ENCODE measurements at regions not wholly inside any gene's neighbourhood (a gene's known extent, or its start where the extent isn't known, plus 50 kb on each side); places are given as distances from the start of the nearest gene placed in this dataset.

GRCh38 chr6:150537491-150537890, 62.2 kb upstream of the PLEKHG1 start:
- Histone ChIP-seq H3K27me3 (no peaks in the 10 kb centered on the region), H3K4me1 (peaks cover 0 to 2% of the 10 kb centered on the region in 2 donors), H3K4me3 (no peak overlapping the region), H3K27ac (no peak overlapping the region), H3K36me3 (no peaks in the 10 kb centered on the region), H3K9me3 (no peaks in the 10 kb centered on the region)
- ATAC-seq (no peak), DNase-seq (no peak)
- TF ChIP-seq CTCF (IDR thresholded peaks at IDR 0.05), result no peak
- intact Hi-C loops (cut with DNase I), result no loop called here

- Histone ChIP-seq H3K27ac (no peak overlapping the region), H3K4me1 (peaks cover 0 to 2% of the 10 kb centered on the region in 2 donors), H3K4me3 (no peak overlapping the region), H3K36me3 (no peaks in the 10 kb centered on the region), H3K27me3 (no peaks in the 10 kb centered on the region), H3K9me3 (no peaks in the 10 kb centered on the region)
- intact Hi-C loops (cut with DNase I), result no loop called here
- ATAC-seq, result peak; percentile 40
- peak in 1 of 4 donors; percentile 29 for DNase-seq
- TF ChIP-seq CTCF (IDR thresholded peaks at IDR 0.05), result no peak
These were observed 61.8 kb upstream of the PLEKHG1 start for GRCh38 chr6:150537893-150538292.

GRCh38 chr6:150539111-150539510, 60.6 kb upstream of the PLEKHG1 start:
- no peak for ATAC-seq

GRCh38 chr6:150539568-150539967, 60.1 kb upstream of the PLEKHG1 start:
- Histone ChIP-seq H3K27ac (no peak overlapping the region), H3K27me3 (no peaks in the 10 kb centered on the region), H3K4me1 (no peaks in the 10 kb centered on the region), H3K36me3 (no peaks in the 10 kb centered on the region), H3K4me3 (no peak overlapping the region), H3K9me3 (no peaks in the 10 kb centered on the region)
- ATAC-seq (no peak), DNase-seq (no peak)
- no peak for TF ChIP-seq CTCF (IDR thresholded peaks at IDR 0.05)
- intact Hi-C loops (cut with DNase I), result no loop called here

More at GRCh38 chr6:150539111-150539510, 60.6 kb upstream of the PLEKHG1 start:
- Histone ChIP-seq H3K27ac (no peak overlapping the region), H3K9me3 (no peaks in the 10 kb centered on the region), H3K27me3 (no peaks in the 10 kb centered on the region), H3K4me1 (no peaks in the 10 kb centered on the region), H3K4me3 (no peak overlapping the region), H3K36me3 (no peaks in the 10 kb centered on the region)
- DNase-seq, result no peak
- TF ChIP-seq CTCF (IDR thresholded peaks at IDR 0.05), result no peak
- intact Hi-C loops (cut with DNase I), result no loop called here

- Histone ChIP-seq H3K36me3 (no peaks in the 10 kb centered on the region), H3K9me3 (no peaks in the 10 kb centered on the region), H3K27ac (no peak overlapping the region), H3K27me3 (no peaks in the 10 kb centered on the region), H3K4me1 (no peaks in the 10 kb centered on the region), H3K4me3 (no peak overlapping the region)
- ATAC-seq (no peak), DNase-seq (peak in 1 of 4 donors; percentile 49)
- TF ChIP-seq CTCF (IDR thresholded peaks at IDR 0.05), result no peak
- intact Hi-C loops (cut with DNase I), result no loop called here
These were observed 58.1 kb upstream of the PLEKHG1 start for GRCh38 chr6:150541576-150541975.
